SJSA1 (cell line): ENCODE measurements at regions not wholly inside any gene's neighbourhood (a gene's known extent, or its start where the extent isn't known, plus 50 kb on each side); places are given as distances from the start of the nearest gene placed in this dataset.
A peak's percentile ranks its signal among the peaks of the same experiment; 100 is the strongest.
"Not testable (repeated sequence)": the region's sequence is repeated elsewhere in the genome, so short reads cannot be mapped to it uniquely, and the experiment has no call there.

ENCODE experiments used
- DNase-seq, 2 experiments: peaks; one replicate each; pipeline ENCODE4 v3.0.0-alpha.2; 2015 to 2020; ENCODE audit warnings: low spot score in 2 of 2, low read depth in 1 of 2
- H3K27ac ChIP-seq: fragments of 250-450 bp; sonication (Bioruptor Pico); 2 replicates; pipeline ENCODE4 v1.5.1; 2020; ENCODE audit warnings: mild to moderate bottlenecking, moderate library complexity
- H3K27me3 ChIP-seq: fragments of 250-450 bp; sonication (Bioruptor Pico); replicated peaks from 2 replicates; pipeline ENCODE4 v1.5.1; 2020; ENCODE audit warnings: mild to moderate bottlenecking, moderate library complexity
- H3K36me3 ChIP-seq: fragments of 250-450 bp; sonication (Bioruptor Pico); 2 replicates; pipeline ENCODE4 v1.5.1; 2020; ENCODE audit warnings: mild to moderate bottlenecking
- H3K4me1 ChIP-seq: fragments of 250-450 bp; sonication (Bioruptor Pico); replicated peaks from 2 replicates; pipeline ENCODE4 v1.6.1; 2021; ENCODE audit warnings: mild to moderate bottlenecking
- H3K4me3 ChIP-seq: fragments of 250-450 bp; sonication (Bioruptor Pico); 2 replicates; pipeline ENCODE4 v1.5.1; 2020; ENCODE audit warnings: mild to moderate bottlenecking
- H3K9me3 ChIP-seq: fragments of 250-450 bp; sonication (Bioruptor Pico); replicated peaks from 2 replicates; pipeline ENCODE4 v1.5.1; 2020; ENCODE audit warnings: mild to moderate bottlenecking

DNA sequence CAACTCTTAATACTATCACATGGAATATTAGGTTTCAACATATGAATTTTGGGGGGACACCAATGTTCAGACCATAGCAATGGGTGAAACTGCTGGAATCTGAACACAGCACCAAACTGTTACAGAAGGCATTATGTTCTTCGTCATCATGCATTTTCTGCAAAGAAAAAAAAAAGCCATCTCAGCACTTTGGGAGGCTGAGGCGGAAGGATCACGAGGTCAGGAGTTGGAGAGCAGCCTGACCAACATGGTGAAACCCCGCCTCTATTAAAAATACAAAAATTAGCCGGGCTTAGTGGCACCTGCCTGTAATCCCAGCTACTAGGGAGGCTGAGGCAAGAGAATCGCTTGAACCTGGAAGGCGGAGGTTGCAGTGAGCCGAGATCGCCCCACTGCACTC, 80.9 kb upstream of the DGKG start:
- H3K27ac ChIP-seq, DNase-seq: not testable (repeated sequence)

DNA sequence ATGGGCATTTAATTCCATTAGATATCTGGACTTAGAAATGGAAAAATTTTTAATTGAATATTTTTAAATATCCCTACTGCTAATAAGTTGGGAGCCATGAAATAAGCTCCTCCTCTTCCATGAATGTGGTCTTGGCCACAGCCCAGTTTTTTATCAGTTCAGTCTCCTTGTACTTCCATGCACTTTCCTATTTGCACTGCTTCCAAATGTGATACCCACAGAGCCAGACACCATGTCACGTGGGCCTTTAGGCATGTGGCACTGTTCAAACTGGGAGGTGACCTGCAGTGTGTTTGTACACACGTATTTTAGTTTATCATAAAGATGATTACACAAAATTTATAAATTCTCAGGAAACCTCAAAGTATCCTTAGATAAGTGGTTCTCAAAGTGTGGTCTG, 80.1 kb upstream of the DGKG start:
- Histone ChIP-seq H3K36me3 (no peaks in the 10 kb centered on the region), H3K27me3 (peaks cover 4% of the 10 kb centered on the region; the same call in 1 of the 2 replicates)
- no peak for DNase-seq

More for the DNA sequence above, 80.9 kb upstream of the DGKG start:
- not testable (repeated sequence) for H3K27me3 ChIP-seq, H3K4me1 ChIP-seq, H3K36me3 ChIP-seq, H3K4me3 ChIP-seq, H3K9me3 ChIP-seq

DNA sequence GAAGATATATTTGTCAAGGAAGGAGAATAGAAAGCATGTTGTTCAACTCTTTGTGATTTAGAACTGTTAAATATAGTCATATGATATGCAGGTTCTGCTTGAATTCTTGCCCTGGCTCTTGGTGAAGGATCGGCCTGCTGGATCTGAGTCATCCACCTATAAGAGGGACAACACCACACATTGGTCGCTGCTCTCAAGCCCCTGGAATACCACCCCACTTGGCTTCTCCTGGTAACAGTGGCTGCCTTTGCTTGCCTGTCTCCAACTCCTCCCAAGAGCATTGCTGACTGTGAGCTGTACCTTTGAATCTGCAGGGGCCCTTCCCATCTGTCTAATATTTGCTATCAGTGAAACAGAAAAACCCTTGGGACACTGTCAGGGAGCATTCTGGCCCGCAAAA, 78.9 kb upstream of the DGKG start:
- Histone ChIP-seq H3K4me3 (no peak overlapping the region), H3K27ac (no peak overlapping the region), H3K27me3 (peaks cover 4% of the 10 kb centered on the region; the same call in 1 of the 2 replicates), H3K4me1 (no peaks in the 10 kb centered on the region), H3K9me3 (no peaks in the 10 kb centered on the region), H3K36me3 (no peaks in the 10 kb centered on the region)
- DNase-seq, result no peak

More for the DNA sequence above, 80.1 kb upstream of the DGKG start:
- H3K9me3 ChIP-seq, result no peaks in the 10 kb centered on the region
- H3K4me3 ChIP-seq, result no peak overlapping the region
- H3K4me1 ChIP-seq, result no peaks in the 10 kb centered on the region
- no peak overlapping the region for H3K27ac ChIP-seq

DNA sequence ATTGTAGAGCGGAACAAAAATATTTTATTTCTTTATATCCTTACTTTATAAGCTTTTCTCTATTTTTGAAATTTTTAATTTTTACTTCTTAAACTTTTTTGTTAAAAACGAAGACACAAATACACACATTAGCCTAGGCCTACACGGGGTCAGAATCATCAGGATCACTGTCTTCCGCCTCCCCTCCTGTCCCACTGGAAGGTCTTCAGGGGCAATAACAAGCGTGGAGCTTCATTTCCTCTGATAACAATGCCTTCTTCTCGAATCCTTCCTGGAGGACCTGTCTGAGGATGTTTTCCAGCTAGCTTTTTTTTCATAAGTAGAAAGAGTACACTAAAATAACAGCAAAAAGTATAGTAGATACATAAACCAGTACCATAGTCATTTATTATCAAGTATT, 77.7 kb upstream of the DGKG start:
- Histone ChIP-seq H3K27me3 (peaks cover 4% of the 10 kb centered on the region; the same call in 1 of the 2 replicates), H3K4me1 (no peaks in the 10 kb centered on the region)

DNA sequence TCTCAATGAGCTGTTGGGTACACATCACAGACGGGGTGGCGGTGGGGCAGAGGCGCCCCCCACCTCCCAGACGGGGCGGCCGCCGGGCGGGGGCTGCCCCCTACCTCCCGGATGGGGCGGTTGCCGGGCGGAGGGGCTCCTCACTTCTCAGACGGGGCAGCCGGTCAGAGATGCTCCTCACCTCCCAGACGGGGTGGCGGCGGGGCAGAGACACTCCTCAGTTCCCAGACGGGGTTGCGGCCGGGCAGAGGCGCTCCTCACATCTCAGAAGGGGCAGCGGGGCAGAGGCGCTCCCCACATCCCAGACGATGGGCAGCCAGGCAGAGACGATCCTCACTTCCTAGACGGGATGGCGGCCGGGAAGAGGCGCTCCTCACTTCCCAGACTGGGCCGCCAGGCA, 73.3 kb upstream of the DGKG start:
- not testable (repeated sequence) for DNase-seq, H3K27me3 ChIP-seq, H3K4me1 ChIP-seq, H3K36me3 ChIP-seq, H3K4me3 ChIP-seq, H3K9me3 ChIP-seq, H3K27ac ChIP-seq

More for the DNA sequence above, 77.7 kb upstream of the DGKG start:
- Histone ChIP-seq H3K36me3 (no peaks in the 10 kb centered on the region), H3K4me3 (no peak overlapping the region), H3K9me3 (no peaks in the 10 kb centered on the region), H3K27ac (no peak overlapping the region)
- no peak for DNase-seq

DNA sequence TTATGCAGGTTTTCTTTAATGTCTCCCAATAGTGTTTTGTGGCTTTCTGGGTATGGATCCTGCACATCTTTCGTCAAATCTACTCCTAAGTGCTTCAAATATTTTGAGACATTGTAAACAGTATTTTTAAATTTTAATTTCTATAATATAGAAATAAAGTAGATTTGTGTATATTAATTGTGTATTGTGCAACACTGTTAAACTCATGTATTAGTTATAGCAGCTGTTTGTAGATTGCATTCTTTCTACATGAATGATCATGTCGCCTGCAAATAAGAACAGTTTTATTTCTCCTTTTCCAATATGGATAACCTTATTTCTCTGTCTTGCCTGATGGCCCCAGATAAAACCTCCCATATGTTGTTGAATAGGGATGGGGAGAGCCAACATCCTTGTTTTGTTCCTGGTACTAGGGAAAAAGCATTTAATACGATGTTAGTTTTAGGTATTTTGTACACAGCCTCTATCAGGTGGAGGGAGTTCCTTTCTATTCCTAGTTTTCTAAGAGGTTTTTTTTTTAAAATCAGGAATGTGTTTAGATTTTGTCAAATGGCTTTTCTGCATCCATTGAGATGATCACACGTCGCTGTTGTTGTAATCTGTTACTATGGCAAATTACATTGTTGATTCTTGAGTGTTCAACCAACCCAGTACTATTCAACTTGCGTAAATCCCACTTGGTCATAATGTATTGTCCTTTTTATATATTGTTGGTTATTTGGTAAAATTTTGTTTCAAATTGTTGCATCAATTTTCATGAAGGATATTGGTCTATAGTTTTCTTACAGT, 71.1 kb upstream of the DGKG start:
- no peaks in the 10 kb centered on the region for H3K4me1 ChIP-seq
- no peaks in the 10 kb centered on the region for H3K36me3 ChIP-seq
- no peak overlapping the region for H3K4me3 ChIP-seq
- peaks cover 5% of the 10 kb centered on the region; the same call in 1 of the 2 replicates for H3K27me3 ChIP-seq
- no peak overlapping the region for H3K27ac ChIP-seq
- H3K9me3 ChIP-seq, result no peaks in the 10 kb centered on the region
- no peak for DNase-seq

DNA sequence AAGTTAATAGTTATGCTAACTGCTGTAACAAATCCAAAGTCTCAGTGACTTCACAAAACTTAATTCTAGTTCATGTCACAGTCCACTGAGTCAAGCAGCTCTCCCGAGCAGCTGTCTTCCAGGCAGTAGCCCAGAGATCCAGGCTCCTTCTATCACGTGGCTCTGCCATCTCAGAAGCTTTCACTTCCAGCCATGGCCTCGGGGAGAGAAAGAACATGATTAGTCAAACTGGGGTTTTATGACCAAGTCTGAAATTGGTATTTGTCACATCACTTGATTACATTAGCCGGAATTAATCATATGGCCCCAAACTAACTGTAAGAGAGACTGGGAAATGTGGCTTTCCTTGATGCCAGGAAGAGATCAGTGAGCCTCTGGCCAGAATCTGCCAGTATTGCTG, 70.2 kb upstream of the DGKG start:
- DNase-seq, result no peak
- no peaks in the 10 kb centered on the region for H3K4me1 ChIP-seq
- peaks cover 5% of the 10 kb centered on the region; the same call in 1 of the 2 replicates for H3K27me3 ChIP-seq
- H3K27ac ChIP-seq, result no peak overlapping the region
- H3K4me3 ChIP-seq, result no peak overlapping the region
- no peaks in the 10 kb centered on the region for H3K9me3 ChIP-seq
- H3K36me3 ChIP-seq, result no peaks in the 10 kb centered on the region

DNA sequence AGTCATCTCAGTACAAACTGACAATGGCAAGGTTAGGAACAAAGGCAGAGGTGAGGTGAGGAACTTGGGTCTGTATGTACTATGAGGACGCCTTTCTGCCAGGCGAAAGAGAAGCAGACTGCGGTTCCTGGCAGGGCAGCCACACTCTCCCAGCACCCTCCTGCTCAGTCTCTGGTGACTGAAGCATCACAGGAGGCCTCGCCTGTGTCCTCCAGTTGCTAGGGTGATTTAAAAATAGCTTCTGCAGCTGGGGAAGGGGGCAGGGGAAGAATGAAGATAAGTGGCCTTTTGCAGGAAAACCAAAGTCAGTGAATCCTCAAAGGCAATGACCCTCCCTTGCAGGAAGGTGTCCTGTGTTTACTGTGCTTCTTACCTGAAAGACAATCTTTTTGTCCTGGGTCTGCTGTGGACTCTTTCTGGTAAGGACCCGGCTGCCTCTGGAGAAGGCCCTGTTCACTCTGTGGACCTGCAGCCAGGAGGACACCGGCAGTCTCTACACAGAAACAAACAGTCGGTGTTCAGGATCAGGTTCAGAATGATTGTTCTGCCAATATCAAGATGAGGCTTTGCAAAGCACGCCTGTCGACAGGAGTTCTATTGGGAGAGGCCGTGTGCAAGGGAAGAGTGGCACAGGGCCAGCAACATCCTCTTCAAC, 65.7 kb upstream of the DGKG start:
- Histone ChIP-seq H3K27ac (no peak overlapping the region), H3K9me3 (no peaks in the 10 kb centered on the region)

GRCh38 chr3:186425788-186426730, 64.0 kb upstream of the DGKG start:
- Histone ChIP-seq H3K4me3 (no peak overlapping the region), H3K27ac (no peak overlapping the region), H3K4me1 (no peaks in the 10 kb centered on the region), H3K9me3 (no peaks in the 10 kb centered on the region), H3K36me3 (no peaks in the 10 kb centered on the region), H3K27me3 (no peaks in the 10 kb centered on the region)
- DNase-seq, result no peak

More for the DNA sequence above, 65.7 kb upstream of the DGKG start:
- H3K4me3 ChIP-seq, result no peak overlapping the region
- H3K4me1 ChIP-seq, result no peaks in the 10 kb centered on the region
- no peaks in the 10 kb centered on the region for H3K27me3 ChIP-seq
- no peaks in the 10 kb centered on the region for H3K36me3 ChIP-seq
- DNase-seq, result no peak

- H3K9me3 ChIP-seq, result no peaks in the 10 kb centered on the region
- peaks cover 8% of the 10 kb centered on the region for H3K4me1 ChIP-seq
- DNase-seq, result no peak
Observed at GRCh38 chr3:186421946-186422345, 59.9 kb upstream of the DGKG start.

GRCh38 chr3:186418671-186419145, 56.7 kb upstream of the DGKG start:
- Histone ChIP-seq H3K27ac (no peak overlapping the region), H3K9me3 (no peaks in the 10 kb centered on the region)

More at GRCh38 chr3:186421946-186422345, 59.9 kb upstream of the DGKG start:
- no peak overlapping the region for H3K27ac ChIP-seq
- no peak overlapping the region for H3K4me3 ChIP-seq
- H3K27me3 ChIP-seq, result peaks cover 4% of the 10 kb centered on the region; the same call in 1 of the 2 replicates
- H3K36me3 ChIP-seq, result no peaks in the 10 kb centered on the region

DNA sequence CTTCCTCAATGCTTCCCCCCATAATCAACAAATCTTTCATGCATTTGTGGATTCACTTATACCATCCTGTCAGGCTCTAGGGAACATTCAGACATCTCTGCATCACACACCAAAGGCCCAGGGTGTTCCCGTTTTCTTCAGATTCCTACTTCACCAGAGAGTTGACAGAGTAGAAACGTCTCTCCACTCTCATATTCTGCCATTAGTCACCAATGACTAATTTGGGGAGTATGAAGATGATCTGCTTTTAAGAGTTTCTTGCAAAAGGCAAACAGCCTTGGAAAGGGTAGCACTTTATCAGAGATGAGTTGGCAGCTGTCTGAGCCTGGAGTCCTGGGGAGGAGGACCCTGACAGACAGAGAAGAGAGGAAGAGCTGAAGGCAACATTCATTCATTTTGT, 55.8 kb upstream of the DGKG start:
- Histone ChIP-seq H3K9me3 (no peaks in the 10 kb centered on the region), H3K36me3 (no peaks in the 10 kb centered on the region), H3K27ac (no peak overlapping the region), H3K4me3 (no peak overlapping the region), H3K27me3 (peaks cover 12% of the 10 kb centered on the region), H3K4me1 (peaks cover 8% of the 10 kb centered on the region)
- peak in 1 of 2 experiments; percentile 22 for DNase-seq

More at GRCh38 chr3:186418671-186419145, 56.7 kb upstream of the DGKG start:
- no peak overlapping the region for H3K4me3 ChIP-seq
- H3K36me3 ChIP-seq, result no peaks in the 10 kb centered on the region
- DNase-seq, result no peak
- peaks cover 12% of the 10 kb centered on the region for H3K27me3 ChIP-seq
- peaks cover 8% of the 10 kb centered on the region for H3K4me1 ChIP-seq

- Histone ChIP-seq H3K4me1 (peaks cover 8% of the 10 kb centered on the region), H3K4me3 (no peak overlapping the region), H3K9me3 (no peaks in the 10 kb centered on the region), H3K27me3 (peaks cover 9% of the 10 kb centered on the region), H3K36me3 (no peaks in the 10 kb centered on the region), H3K27ac (no peak overlapping the region)
- DNase-seq, result peak in 1 of 2 experiments; percentile 3
Observed at GRCh38 chr3:186414735-186415419, 52.8 kb upstream of the DGKG start.
